ENCODE measurements at regions not wholly inside any gene's neighbourhood (a gene's known extent, or its start where the extent isn't known, plus 50 kb on each side); places are given as distances from the start of the nearest gene placed in this dataset.

GRCh38 chr4:45732161-45732560 is 391.7 kb downstream of the GABRG1 start:
- H3K27me3 ChIP-seq (ENCODE audit: control insufficient read depth in 1 of 2, insufficient read depth in 1 of 2, low read length in 2 of 2) = no peaks in the 10 kb centered on the region
- WGBS = no CpG with 5 or more reads among the region's 1 CpG
- H2BK15ac ChIP-seq (ENCODE audit: low read depth, poor library complexity, severe bottlenecking) = no peak overlapping the region
- no peaks in the 10 kb centered on the region for H3K4me1 ChIP-seq (ENCODE audit: control insufficient read depth, insufficient read depth, low read depth, low read length)
- no peaks in the 10 kb centered on the region for H3K36me3 ChIP-seq (ENCODE audit: control insufficient read depth in 1 of 2, insufficient read depth in 2 of 2, low read depth in 1 of 2, low read length in 2 of 2)
- H3K27ac ChIP-seq (ENCODE audit: low read length, poor library complexity, severe bottlenecking) = no peak overlapping the region
- no peak overlapping the region for H2AFZ ChIP-seq (ENCODE audit: low read depth, low read length)
- no peak overlapping the region for H3K4ac ChIP-seq (ENCODE audit: low read depth in 1 of 2, low read length in 2 of 2)
- H3K18ac ChIP-seq (ENCODE audit: low read depth in 1 of 2, low read length in 2 of 2) = no peak overlapping the region
- no peak overlapping the region for H4K8ac ChIP-seq (ENCODE audit: low read length)
- no peaks in the 10 kb centered on the region for H3K79me1 ChIP-seq (replicated peaks; ENCODE audit: low read length, poor library complexity, severe bottlenecking)
- DNase-seq = no peak
- no peak overlapping the region for H3K4me3 ChIP-seq (ENCODE audit: insufficient read depth in 1 of 2, low read depth in 1 of 2, low read length in 2 of 2)
- no peak overlapping the region for H2BK5ac ChIP-seq (ENCODE audit: low read depth, low read length, poor library complexity, severe bottlenecking)
- peaks cover 4% of the 10 kb centered on the region for H3K9me3 ChIP-seq (ENCODE audit: control insufficient read depth, low read length)
- H4K91ac ChIP-seq (ENCODE audit: low read length) = no peak overlapping the region
- H2BK12ac ChIP-seq (ENCODE audit: low read length in 2 of 2) = no peak overlapping the region
- no peak overlapping the region for H3K9ac ChIP-seq (ENCODE audit: low read length)
- no peak overlapping the region for H3K14ac ChIP-seq (ENCODE audit: low read length in 2 of 2)
- no peak overlapping the region for H2BK120ac ChIP-seq (ENCODE audit: low read depth, low read length)
- no peak overlapping the region for H3K4me2 ChIP-seq (ENCODE audit: low read length, poor library complexity, severe bottlenecking)
- no peak overlapping the region for H3K23ac ChIP-seq (ENCODE audit: low read length in 2 of 2)
- no peak overlapping the region for H2AK5ac ChIP-seq (ENCODE audit: low read length, severe bottlenecking)

GRCh38 chr4:45716093-45716492 is 407.8 kb downstream of the GABRG1 start:
- H2BK5ac ChIP-seq (ENCODE audit: low read depth, low read length, poor library complexity, severe bottlenecking) = no peak overlapping the region
- no peaks in the 10 kb centered on the region for H3K4me1 ChIP-seq (ENCODE audit: control insufficient read depth, insufficient read depth, low read depth, low read length)
- no peak overlapping the region for H2AK5ac ChIP-seq (ENCODE audit: low read length, severe bottlenecking)
- no peak overlapping the region for H3K4ac ChIP-seq (ENCODE audit: low read depth in 1 of 2, low read length in 2 of 2)
- WGBS = no CpG with 5 or more reads among the region's 3 CpGs
- H3K18ac ChIP-seq (ENCODE audit: low read depth in 1 of 2, low read length in 2 of 2) = no peak overlapping the region
- no peak overlapping the region for H4K8ac ChIP-seq (ENCODE audit: low read length)
- H3K79me1 ChIP-seq (replicated peaks; ENCODE audit: low read length, poor library complexity, severe bottlenecking) = no peaks in the 10 kb centered on the region
- no peak overlapping the region for H3K4me3 ChIP-seq (ENCODE audit: insufficient read depth in 1 of 2, low read depth in 1 of 2, low read length in 2 of 2)
- no peak overlapping the region for H2BK120ac ChIP-seq (ENCODE audit: low read depth, low read length)
- no peak overlapping the region for H3K4me2 ChIP-seq (ENCODE audit: low read length, poor library complexity, severe bottlenecking)
- H2AFZ ChIP-seq (ENCODE audit: low read depth, low read length) = no peak overlapping the region
- no peaks in the 10 kb centered on the region for H3K27me3 ChIP-seq (ENCODE audit: control insufficient read depth in 1 of 2, insufficient read depth in 1 of 2, low read length in 2 of 2)
- H4K91ac ChIP-seq (ENCODE audit: low read length) = no peak overlapping the region
- no peak overlapping the region for H3K23ac ChIP-seq (ENCODE audit: low read length in 2 of 2)
- H3K27ac ChIP-seq (ENCODE audit: low read length, poor library complexity, severe bottlenecking) = no peak overlapping the region
- H3K9ac ChIP-seq (ENCODE audit: low read length) = no peak overlapping the region
- no peak overlapping the region for H2BK15ac ChIP-seq (ENCODE audit: low read depth, poor library complexity, severe bottlenecking)
- DNase-seq = no peak
- no peak overlapping the region for H2BK12ac ChIP-seq (ENCODE audit: low read length in 2 of 2)
- peaks cover 7% of the 10 kb centered on the region for H3K9me3 ChIP-seq (ENCODE audit: control insufficient read depth, low read length)
- no peak overlapping the region for H3K14ac ChIP-seq (ENCODE audit: low read length in 2 of 2)
- H3K36me3 ChIP-seq (ENCODE audit: control insufficient read depth in 1 of 2, insufficient read depth in 2 of 2, low read depth in 1 of 2, low read length in 2 of 2) = no peaks in the 10 kb centered on the region

- Histone ChIP-seq H3K4me2 (ENCODE audit: low read length, poor library complexity, severe bottlenecking) (no peak overlapping the region), H3K9me3 (ENCODE audit: control insufficient read depth, low read length) (peaks cover 7% of the 10 kb centered on the region), H3K4me1 (ENCODE audit: control insufficient read depth, insufficient read depth, low read depth, low read length) (no peaks in the 10 kb centered on the region), H3K36me3 (ENCODE audit: control insufficient read depth in 1 of 2, insufficient read depth in 2 of 2, low read depth in 1 of 2, low read length in 2 of 2) (no peaks in the 10 kb centered on the region), H3K14ac (ENCODE audit: low read length in 2 of 2) (no peak overlapping the region), H3K18ac (ENCODE audit: low read depth in 1 of 2, low read length in 2 of 2) (no peak overlapping the region), H2BK120ac (ENCODE audit: low read depth, low read length) (no peak overlapping the region), H3K4ac (ENCODE audit: low read depth in 1 of 2, low read length in 2 of 2) (no peak overlapping the region), H3K4me3 (ENCODE audit: insufficient read depth in 1 of 2, low read depth in 1 of 2, low read length in 2 of 2) (no peak overlapping the region), H3K27me3 (ENCODE audit: control insufficient read depth in 1 of 2, insufficient read depth in 1 of 2, low read length in 2 of 2) (no peaks in the 10 kb centered on the region), H2BK12ac (ENCODE audit: low read length in 2 of 2) (no peak overlapping the region), H4K91ac (ENCODE audit: low read length) (no peak overlapping the region), H3K79me1 (replicated peaks; ENCODE audit: low read length, poor library complexity, severe bottlenecking) (no peaks in the 10 kb centered on the region), H3K9ac (ENCODE audit: low read length) (no peak overlapping the region), H4K8ac (ENCODE audit: low read length) (no peak overlapping the region), H2BK5ac (ENCODE audit: low read depth, low read length, poor library complexity, severe bottlenecking) (no peak overlapping the region), H2BK15ac (ENCODE audit: low read depth, poor library complexity, severe bottlenecking) (no peak overlapping the region), H3K23ac (ENCODE audit: low read length in 2 of 2) (no peak overlapping the region), H3K27ac (ENCODE audit: low read length, poor library complexity, severe bottlenecking) (no peak overlapping the region), H2AK5ac (ENCODE audit: low read length, severe bottlenecking) (no peak overlapping the region), H2AFZ (ENCODE audit: low read depth, low read length) (no peak overlapping the region)
- no peak for DNase-seq
- WGBS = no CpG with 5 or more reads among the region's 1 CpG
These were observed 409.9 kb downstream of the GABRG1 start for GRCh38 chr4:45713996-45714395.

GRCh38 chr4:45701621-45702020 is 422.2 kb downstream of the GABRG1 start:
- Histone ChIP-seq H2BK5ac (ENCODE audit: low read depth, low read length, poor library complexity, severe bottlenecking) (no peak overlapping the region), H3K9me3 (ENCODE audit: control insufficient read depth, low read length) (peaks cover 3% of the 10 kb centered on the region), H3K27ac (ENCODE audit: low read length, poor library complexity, severe bottlenecking) (no peak overlapping the region), H2BK120ac (ENCODE audit: low read depth, low read length) (no peak overlapping the region), H3K9ac (ENCODE audit: low read length) (no peak overlapping the region), H3K4me3 (ENCODE audit: insufficient read depth in 1 of 2, low read depth in 1 of 2, low read length in 2 of 2) (no peak overlapping the region), H2BK12ac (ENCODE audit: low read length in 2 of 2) (no peak overlapping the region), H3K23ac (ENCODE audit: low read length in 2 of 2) (no peak overlapping the region), H3K18ac (ENCODE audit: low read depth in 1 of 2, low read length in 2 of 2) (no peak overlapping the region), H3K4ac (ENCODE audit: low read depth in 1 of 2, low read length in 2 of 2) (no peak overlapping the region), H3K4me2 (ENCODE audit: low read length, poor library complexity, severe bottlenecking) (no peak overlapping the region), H3K14ac (ENCODE audit: low read length in 2 of 2) (no peak overlapping the region), H3K27me3 (ENCODE audit: control insufficient read depth in 1 of 2, insufficient read depth in 1 of 2, low read length in 2 of 2) (no peaks in the 10 kb centered on the region), H3K36me3 (ENCODE audit: control insufficient read depth in 1 of 2, insufficient read depth in 2 of 2, low read depth in 1 of 2, low read length in 2 of 2) (no peaks in the 10 kb centered on the region), H4K8ac (ENCODE audit: low read length) (no peak overlapping the region), H2AFZ (ENCODE audit: low read depth, low read length) (no peak overlapping the region), H2AK5ac (ENCODE audit: low read length, severe bottlenecking) (no peak overlapping the region), H3K4me1 (ENCODE audit: control insufficient read depth, insufficient read depth, low read depth, low read length) (no peaks in the 10 kb centered on the region), H2BK15ac (ENCODE audit: low read depth, poor library complexity, severe bottlenecking) (no peak overlapping the region), H4K91ac (ENCODE audit: low read length) (no peak overlapping the region), H3K79me1 (replicated peaks; ENCODE audit: low read length, poor library complexity, severe bottlenecking) (no peaks in the 10 kb centered on the region)
- WGBS = no CpG with 5 or more reads among the region's 2 CpGs
- no peak for DNase-seq

Data from mesenchymal stem cell (in vitro differentiated cells and primary cell).